Left lobe of liver (tissue), 2 donors: ENCODE measurements at regions not wholly inside any gene's neighbourhood (a gene's known extent, or its start where the extent isn't known, plus 50 kb on each side); places are given as distances from the start of the nearest gene placed in this dataset.

Experiments used
- ATAC-seq: fragments of 200-7000 bp; cut with Tn5 transposase; one replicate; pipeline ENCODE4 v1.9.1; 2020; ENCODE audit warnings: mild to moderate bottlenecking, moderate library complexity
- DNase-seq: peaks from one replicate; pipeline ENCODE4 v3.0.0-alpha.2; 2020; ENCODE audit warnings: low spot score
- donor health status: DM: no; HTN: no; CAD: no; lungs with moderate emphysema.
- donor health status: DM: no; HTN: yes; CAD: no.

DNA sequence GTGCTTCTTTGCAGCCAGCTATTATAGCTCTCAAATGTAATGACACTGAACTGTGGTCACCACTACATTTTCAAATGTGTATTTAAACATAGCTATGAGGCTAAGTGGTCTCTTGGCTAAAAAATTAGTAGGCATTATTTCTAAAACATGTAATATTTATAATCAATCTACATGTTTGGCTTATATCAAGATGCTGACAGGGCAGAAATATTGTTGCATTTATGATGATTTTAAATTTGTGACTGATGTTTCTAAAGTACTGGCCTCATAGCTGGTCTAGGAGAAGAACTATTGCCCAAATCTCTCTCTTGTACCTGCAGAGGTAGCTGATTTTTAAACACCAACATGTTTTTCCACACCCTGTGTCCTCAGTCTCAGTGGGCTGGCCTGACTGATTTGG, 298.2 kb downstream of the PAX1 start:
- ATAC-seq (no peak), DNase-seq (no peak)

DNA sequence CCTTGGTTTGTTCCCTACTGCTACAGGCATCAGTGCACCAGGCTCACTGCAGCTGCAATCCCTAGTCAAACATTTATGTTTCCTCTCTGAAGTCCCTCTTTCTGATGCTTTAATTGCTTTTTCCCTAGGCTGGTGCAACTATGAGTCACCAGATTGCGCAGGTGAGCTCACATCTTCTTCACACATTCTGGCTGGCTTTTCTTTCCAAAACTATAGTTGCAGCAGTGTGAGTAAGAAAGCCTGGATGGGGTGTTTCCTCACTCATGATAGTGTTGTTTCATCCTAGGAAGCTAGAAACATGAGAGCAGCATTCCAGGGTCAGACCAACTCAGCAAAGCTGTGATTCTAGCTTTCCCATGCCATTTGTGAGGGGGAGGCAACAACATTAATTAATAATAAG, 296.4 kb downstream of the PAX1 start:
- DNase-seq (no peak), ATAC-seq (no peak)

DNA sequence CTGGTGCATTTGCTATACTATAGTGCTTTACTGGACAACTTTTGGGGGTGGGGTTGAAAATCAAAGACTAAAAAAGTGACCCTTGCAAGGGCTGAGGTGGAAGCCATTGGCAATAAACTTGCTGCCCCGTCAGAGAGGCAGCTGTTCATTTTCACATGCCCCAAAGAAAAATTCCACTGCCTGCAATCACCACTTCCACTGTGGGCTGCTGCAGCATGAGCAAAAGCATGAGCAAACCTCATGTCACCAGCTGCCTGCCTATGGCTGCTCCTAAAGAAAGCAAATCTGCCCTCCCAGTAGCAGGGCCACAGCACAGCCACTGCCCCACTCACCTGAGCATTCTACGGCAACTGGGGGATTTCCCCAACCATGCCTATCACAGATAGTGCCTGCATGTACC, 290.0 kb downstream of the PAX1 start:
- ATAC-seq, result no peak
- DNase-seq, result no peak

DNA sequence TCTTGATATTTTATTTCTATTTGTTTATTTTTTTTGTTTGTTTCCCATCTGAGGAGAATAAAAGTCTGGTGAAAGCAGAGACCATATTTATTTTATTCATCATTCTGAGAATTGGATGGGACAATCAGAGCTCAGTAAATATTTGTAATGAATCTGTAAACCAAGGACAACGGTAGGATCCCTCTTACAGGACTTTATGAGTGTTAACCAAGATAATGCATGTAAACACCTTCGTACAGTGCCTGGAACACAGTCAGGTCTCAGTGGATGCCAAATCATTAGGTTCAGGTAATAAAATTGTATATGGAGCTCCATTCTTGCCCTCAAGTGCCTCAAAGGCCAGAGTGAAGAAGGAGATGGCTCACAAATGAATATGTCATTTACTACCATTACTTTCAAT, 288.7 kb downstream of the PAX1 start:
- DNase-seq (no peak), ATAC-seq (no peak)

GRCh38 chr20:21982559-21982958, 277.1 kb downstream of the PAX1 start:
- DNase-seq, result no peak
- ATAC-seq, result peak; percentile 5

DNA sequence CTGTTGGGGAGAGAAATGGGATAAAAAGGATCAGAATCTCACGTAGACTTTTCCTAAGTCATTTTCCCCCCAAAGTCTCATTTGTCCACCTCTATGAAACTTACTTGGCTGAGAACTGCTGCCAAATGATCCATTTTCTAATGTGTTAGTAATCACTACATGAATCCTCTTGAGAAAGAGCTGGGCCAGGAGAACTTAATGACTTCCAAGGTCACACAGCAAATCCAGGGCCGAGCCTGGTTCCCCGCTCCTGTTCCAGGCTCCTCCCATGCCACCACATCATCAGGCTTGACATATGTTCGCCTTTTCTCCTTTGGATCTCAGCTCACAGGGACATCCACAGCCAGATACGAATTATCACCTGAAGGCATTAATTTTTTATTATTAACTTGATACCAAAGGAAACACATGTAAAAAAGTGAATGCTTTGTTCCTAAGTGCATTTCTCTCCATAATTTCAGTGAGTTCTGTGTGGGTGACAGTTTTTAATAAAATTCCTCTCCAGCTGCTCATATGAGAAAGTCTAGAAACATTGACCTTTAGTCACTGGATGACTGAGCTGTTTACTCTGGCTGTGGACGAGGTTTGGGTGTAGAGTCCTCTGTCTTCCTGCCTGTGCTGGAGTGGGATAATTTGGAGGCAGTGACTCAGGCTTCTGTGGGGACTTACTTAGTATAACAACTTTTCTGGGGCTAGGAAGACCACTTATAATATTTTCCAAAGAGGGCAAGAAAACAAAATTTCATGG, 276.3 kb downstream of the PAX1 start:
- peak; percentile 96 for ATAC-seq
- peak; percentile 62 for DNase-seq

- no peak for DNase-seq
- ATAC-seq, result peak; percentile 23
Measured at GRCh38 chr20:21981179-21981578, 275.7 kb downstream of the PAX1 start.

DNA sequence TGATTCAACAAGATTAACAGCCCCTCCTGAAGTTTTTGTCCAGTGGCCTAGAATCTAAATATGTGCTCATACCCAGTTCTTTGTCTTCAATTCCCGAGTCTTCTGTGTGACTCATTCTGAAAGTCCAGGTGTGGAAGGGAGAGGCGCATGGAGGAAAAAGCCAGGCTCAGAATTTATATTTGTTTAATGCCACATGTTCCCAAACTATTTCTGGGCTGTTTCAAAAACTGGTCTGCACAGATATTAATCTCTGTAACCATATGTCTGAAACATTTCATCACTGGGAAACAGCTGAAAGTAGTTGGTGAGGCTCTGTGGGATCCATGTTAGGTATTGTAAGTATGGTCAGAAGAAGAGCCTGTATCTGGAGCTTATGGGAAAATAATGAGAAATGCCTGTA, 266.0 kb downstream of the PAX1 start:
- DNase-seq (no peak), ATAC-seq (no peak)

DNA sequence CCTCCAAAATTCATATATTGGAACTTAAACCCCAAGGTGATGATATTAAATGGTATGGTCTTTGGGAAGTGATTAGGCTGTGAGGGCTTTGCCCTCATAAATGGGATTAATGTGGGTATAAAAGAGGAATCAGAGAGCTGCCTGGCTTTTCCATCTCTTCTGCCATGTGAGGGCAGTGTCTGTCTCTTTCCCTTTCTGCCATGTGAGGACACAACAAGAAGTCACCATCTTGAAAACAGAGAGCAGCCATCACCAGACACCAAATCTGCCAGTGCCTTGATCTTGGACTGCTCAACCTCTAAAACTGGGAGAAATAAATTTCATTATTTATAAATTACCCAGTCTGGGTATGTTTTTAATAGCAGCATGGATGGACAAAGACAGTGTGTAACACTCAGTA, 263.0 kb downstream of the PAX1 start:
- ATAC-seq (peak; percentile 92), DNase-seq (no peak)

- ATAC-seq (no peak), DNase-seq (no peak)
Measured at GRCh38 chr20:21967481-21967880, 262.0 kb downstream of the PAX1 start.

- ATAC-seq (no peak), DNase-seq (no peak)
Measured at GRCh38 chr20:21956591-21956990, 251.1 kb downstream of the PAX1 start.

GRCh38 chr20:21947406-21947805, 241.9 kb downstream of the PAX1 start:
- ATAC-seq (no peak), DNase-seq (no peak)

GRCh38 chr20:21944227-21944626, 238.8 kb downstream of the PAX1 start:
- DNase-seq, result no peak
- ATAC-seq, result no peak

DNA sequence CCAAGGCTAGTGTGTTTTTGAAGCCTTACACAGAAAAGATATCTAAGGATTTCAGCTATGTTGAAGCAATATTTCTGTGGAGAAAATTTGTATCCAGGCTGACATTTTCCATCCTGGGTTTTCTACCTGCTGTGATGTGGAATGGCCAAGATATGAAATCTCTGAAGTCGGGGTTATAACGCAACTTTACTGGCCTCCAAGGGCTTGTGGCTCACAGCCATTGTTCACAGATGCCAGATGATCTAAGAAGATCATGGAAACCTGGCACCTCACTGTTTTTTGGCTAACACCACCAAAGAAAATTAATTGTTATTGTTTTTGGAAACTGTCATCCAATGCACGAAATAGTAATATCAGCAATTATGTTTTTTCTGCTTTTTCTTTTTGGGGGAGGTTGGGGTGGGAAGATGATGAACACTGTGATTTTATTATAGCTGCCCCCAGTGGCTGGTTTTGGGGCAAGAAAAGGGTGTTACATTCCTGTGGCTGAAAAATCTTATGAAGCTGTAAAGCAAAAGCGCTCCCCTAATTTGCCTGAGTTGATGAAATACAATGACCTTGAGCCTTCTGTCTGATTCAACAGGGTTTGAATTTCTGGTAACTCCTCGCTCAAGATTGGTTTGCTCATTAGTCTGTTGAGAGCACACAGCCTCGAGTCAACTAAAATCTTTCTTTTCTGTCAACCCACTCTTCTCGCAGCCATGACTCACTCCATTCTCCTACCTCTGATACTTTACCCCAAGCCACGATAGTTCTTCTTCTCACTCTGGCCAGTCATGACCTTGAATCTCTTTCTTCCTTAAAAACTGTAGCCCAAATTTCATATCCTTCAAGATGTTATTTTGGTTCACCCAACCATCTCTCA, 236.7 kb downstream of the PAX1 start:
- no peak for DNase-seq
- ATAC-seq, result no peak

GRCh38 chr20:21936720-21937380, 231.4 kb downstream of the PAX1 start:
- ATAC-seq (no peak), DNase-seq (no peak)

DNA sequence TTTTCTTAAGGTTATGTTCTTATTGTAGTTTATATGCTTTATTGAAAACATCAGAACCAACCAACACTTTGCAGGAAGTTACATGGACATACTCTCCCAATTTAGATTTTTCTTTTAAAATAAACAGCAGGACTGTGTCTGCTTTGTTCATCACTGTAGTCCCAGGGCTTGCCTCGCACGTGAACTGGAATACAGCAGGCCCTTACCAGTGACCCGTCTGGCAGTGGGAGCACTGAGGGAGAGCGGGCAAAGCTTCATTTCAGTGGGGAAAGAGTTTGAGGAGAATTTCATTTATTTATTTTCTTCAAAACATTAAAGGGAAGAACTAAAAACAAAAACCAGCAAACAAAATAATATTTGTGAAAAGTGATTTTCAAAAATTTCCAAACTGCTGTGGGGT, 230.8 kb downstream of the PAX1 start:
- ATAC-seq, result no peak
- DNase-seq, result no peak

GRCh38 chr20:21933526-21933925, 228.1 kb downstream of the PAX1 start:
- ATAC-seq (no peak), DNase-seq (no peak)

DNA sequence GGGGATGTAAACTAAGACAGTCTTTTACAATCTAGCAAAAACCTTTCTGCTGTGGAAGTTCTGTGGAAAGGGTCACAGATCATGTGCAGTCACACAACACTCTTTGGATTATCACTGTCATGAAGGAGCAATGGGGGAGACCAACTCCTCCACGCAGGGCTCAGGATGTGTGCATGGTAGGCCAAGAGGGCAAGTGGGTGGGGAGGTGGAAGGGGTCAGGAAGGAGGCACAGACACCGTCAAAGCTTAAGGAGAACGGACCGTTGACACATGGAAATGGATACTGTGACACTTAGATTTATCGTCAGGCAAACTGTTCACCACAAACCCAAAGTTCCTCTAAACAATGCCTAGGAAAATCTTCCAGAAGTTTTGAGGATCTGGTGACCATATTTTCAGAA, 215.8 kb downstream of the PAX1 start:
- no peak for ATAC-seq
- DNase-seq, result no peak

GRCh38 chr20:21920211-21920610, 214.7 kb downstream of the PAX1 start:
- DNase-seq, result no peak

GRCh38 chr20:21918398-21918797, 212.9 kb downstream of the PAX1 start:
- no peak for ATAC-seq
- DNase-seq, result no peak

More at GRCh38 chr20:21920211-21920610, 214.7 kb downstream of the PAX1 start:
- no peak for ATAC-seq

GRCh38 chr20:21902391-21902790, 196.9 kb downstream of the PAX1 start:
- ATAC-seq (no peak), DNase-seq (no peak)
